ENCODE measurements at regions not wholly inside any gene's neighbourhood (a gene's known extent, or its start where the extent isn't known, plus 50 kb on each side); places are given as distances from the start of the nearest gene placed in this dataset.

GRCh38 chr5:2172471-2172870 lies 289.7 kb upstream of the IRX4 start:
- TF ChIP-seq CTCF (IDR thresholded peaks at IDR 0.05; ENCODE audit: borderline replicate concordance, extremely low read depth, low read length, poor library complexity, severe bottlenecking) = no peak
- no peak for TF ChIP-seq EZH2 (IDR thresholded peaks at IDR 0.05; ENCODE audit: borderline replicate concordance, low read depth, low read length, severe bottlenecking)

Data from DND-41 (cell line).